ENCODE measurements at regions not wholly inside any gene's neighbourhood (a gene's known extent, or its start where the extent isn't known, plus 50 kb on each side); places are given as distances from the start of the nearest gene placed in this dataset.
"Not testable (repeated sequence)": the region's sequence is repeated elsewhere in the genome, so short reads cannot be mapped to it uniquely, and the experiment has no call there.

- peaks cover 3% of the 10 kb centered on the region for H3K27me3 Mint-ChIP-seq
- H3K27ac Mint-ChIP-seq: no peak overlapping the region
- H3K4me3 Mint-ChIP-seq: no peak overlapping the region
- no peaks in the 10 kb centered on the region for H3K4me1 Mint-ChIP-seq
- DNase-seq (ENCODE audit: low spot score in 2 of 2) (no peak), ATAC-seq (ENCODE audit: low read depth) (no peak)
- no peaks in the 10 kb centered on the region for H3K9me3 Mint-ChIP-seq
- no peaks in the 10 kb centered on the region for H3K36me3 Mint-ChIP-seq
Observed at GRCh38 chr10:34957531-34957930, 132.6 kb downstream of the CUL2 start.

- no peak overlapping the region for H3K4me3 Mint-ChIP-seq
- ATAC-seq (ENCODE audit: low read depth) (no peak), DNase-seq (ENCODE audit: low spot score in 2 of 2) (no peak)
- H3K27ac Mint-ChIP-seq: peak overlapping the region; percentile 45
- H3K27me3 Mint-ChIP-seq: peaks cover 4% of the 10 kb centered on the region
- H3K9me3 Mint-ChIP-seq: peaks cover 1% of the 10 kb centered on the region
- H3K4me1 Mint-ChIP-seq: peaks cover 2% of the 10 kb centered on the region
- no peaks in the 10 kb centered on the region for H3K36me3 Mint-ChIP-seq
Observed at GRCh38 chr10:34956756-34957155, 133.4 kb downstream of the CUL2 start.

- Mint-ChIP-seq H3K36me3 (no peaks in the 10 kb centered on the region), H3K27ac (no peak overlapping the region), H3K4me3 (no peak overlapping the region), H3K27me3 (peaks cover 4% of the 10 kb centered on the region), H3K9me3 (peaks cover 1% of the 10 kb centered on the region), H3K4me1 (peaks cover 2% of the 10 kb centered on the region)
- DNase-seq (ENCODE audit: low spot score in 2 of 2) (no peak), ATAC-seq (ENCODE audit: low read depth) (no peak)
Observed at GRCh38 chr10:34955391-34955790, 134.8 kb downstream of the CUL2 start.

- peaks cover 1% of the 10 kb centered on the region for H3K9me3 Mint-ChIP-seq
- H3K27me3 Mint-ChIP-seq: peaks cover 3% of the 10 kb centered on the region
- H3K4me1 Mint-ChIP-seq: peaks cover 2% of the 10 kb centered on the region
- no peak for ATAC-seq (ENCODE audit: low read depth)
- no peak overlapping the region for H3K4me3 Mint-ChIP-seq
- no peak for DNase-seq (ENCODE audit: low spot score in 2 of 2)
- no peaks in the 10 kb centered on the region for H3K36me3 Mint-ChIP-seq
- no peak overlapping the region for H3K27ac Mint-ChIP-seq
Observed at GRCh38 chr10:34954142-34954541, 136.0 kb downstream of the CUL2 start.

GRCh38 chr10:34951263-34951887 lies 136.3 kb upstream of the PARD3 start:
- not testable (repeated sequence) for H3K4me1 Mint-ChIP-seq; H3K4me3 Mint-ChIP-seq; H3K27me3 Mint-ChIP-seq; H3K9me3 Mint-ChIP-seq; H3K36me3 Mint-ChIP-seq; H3K27ac Mint-ChIP-seq; ATAC-seq (ENCODE audit: low read depth); DNase-seq (ENCODE audit: low spot score in 2 of 2)

GRCh38 chr10:34945951-34946522 lies 130.9 kb upstream of the PARD3 start:
- H3K27ac Mint-ChIP-seq; H3K36me3 Mint-ChIP-seq; H3K9me3 Mint-ChIP-seq; H3K27me3 Mint-ChIP-seq; H3K4me1 Mint-ChIP-seq; DNase-seq (ENCODE audit: low spot score in 2 of 2); H3K4me3 Mint-ChIP-seq; ATAC-seq (ENCODE audit: low read depth): not testable (repeated sequence)

- no peak overlapping the region for H3K4me3 Mint-ChIP-seq
- DNase-seq (ENCODE audit: low spot score in 2 of 2) (no peak), ATAC-seq (ENCODE audit: low read depth) (no peak)
- H3K36me3 Mint-ChIP-seq: no peaks in the 10 kb centered on the region
- no peaks in the 10 kb centered on the region for H3K9me3 Mint-ChIP-seq
- H3K4me1 Mint-ChIP-seq: no peaks in the 10 kb centered on the region
- peaks cover 2% of the 10 kb centered on the region for H3K27me3 Mint-ChIP-seq
- H3K27ac Mint-ChIP-seq: no peak overlapping the region
Observed at GRCh38 chr10:34941471-34942357, 126.6 kb upstream of the PARD3 start.

GRCh38 chr10:34940436-34940835 lies 125.3 kb upstream of the PARD3 start:
- H3K36me3 Mint-ChIP-seq: no peaks in the 10 kb centered on the region
- DNase-seq (ENCODE audit: low spot score in 2 of 2) (no peak), ATAC-seq (ENCODE audit: low read depth) (no peak)
- H3K27me3 Mint-ChIP-seq: no peaks in the 10 kb centered on the region
- no peak overlapping the region for H3K27ac Mint-ChIP-seq
- no peak overlapping the region for H3K4me3 Mint-ChIP-seq
- peaks cover 3% of the 10 kb centered on the region for H3K9me3 Mint-ChIP-seq
- H3K4me1 Mint-ChIP-seq: no peaks in the 10 kb centered on the region

GRCh38 chr10:34938399-34938670 lies 123.2 kb upstream of the PARD3 start:
- Mint-ChIP-seq H3K27me3 (no peaks in the 10 kb centered on the region), H3K4me3 (no peak overlapping the region), H3K4me1 (no peaks in the 10 kb centered on the region), H3K36me3 (no peaks in the 10 kb centered on the region), H3K27ac (no peak overlapping the region), H3K9me3 (peaks cover 3% of the 10 kb centered on the region)
- DNase-seq (ENCODE audit: low spot score in 2 of 2) (no peak), ATAC-seq (ENCODE audit: low read depth) (no peak)

GRCh38 chr10:34937643-34938398 lies 122.7 kb upstream of the PARD3 start:
- not testable (repeated sequence) for H3K36me3 Mint-ChIP-seq; H3K27me3 Mint-ChIP-seq; H3K27ac Mint-ChIP-seq; H3K4me1 Mint-ChIP-seq; ATAC-seq (ENCODE audit: low read depth); H3K9me3 Mint-ChIP-seq; DNase-seq (ENCODE audit: low spot score in 2 of 2); H3K4me3 Mint-ChIP-seq

- H3K36me3 Mint-ChIP-seq: no peaks in the 10 kb centered on the region
- no peaks in the 10 kb centered on the region for H3K27me3 Mint-ChIP-seq
- H3K4me1 Mint-ChIP-seq: no peaks in the 10 kb centered on the region
- H3K27ac Mint-ChIP-seq: no peak overlapping the region
- DNase-seq (ENCODE audit: low spot score in 2 of 2) (no peak), ATAC-seq (ENCODE audit: low read depth) (no peak)
- H3K9me3 Mint-ChIP-seq: peaks cover 3% of the 10 kb centered on the region
- no peak overlapping the region for H3K4me3 Mint-ChIP-seq
Observed at GRCh38 chr10:34936061-34936460, 121.0 kb upstream of the PARD3 start.

- Mint-ChIP-seq H3K4me1 (no peaks in the 10 kb centered on the region), H3K27me3 (peaks cover 1% of the 10 kb centered on the region), H3K4me3 (no peak overlapping the region), H3K27ac (no peak overlapping the region), H3K9me3 (peaks cover 3% of the 10 kb centered on the region), H3K36me3 (no peaks in the 10 kb centered on the region)
- DNase-seq (ENCODE audit: low spot score in 2 of 2) (no peak), ATAC-seq (ENCODE audit: low read depth) (no peak)
Observed at GRCh38 chr10:34933676-34934075, 118.6 kb upstream of the PARD3 start.

GRCh38 chr10:34932235-34932634 lies 117.1 kb upstream of the PARD3 start:
- ATAC-seq (ENCODE audit: low read depth) (no peak), DNase-seq (ENCODE audit: low spot score in 2 of 2) (no peak)
- no peaks in the 10 kb centered on the region for H3K4me1 Mint-ChIP-seq
- peaks cover 1% of the 10 kb centered on the region for H3K27me3 Mint-ChIP-seq
- no peak overlapping the region for H3K27ac Mint-ChIP-seq
- H3K4me3 Mint-ChIP-seq: no peak overlapping the region
- H3K36me3 Mint-ChIP-seq: no peaks in the 10 kb centered on the region
- peaks cover 3% of the 10 kb centered on the region for H3K9me3 Mint-ChIP-seq

GRCh38 chr10:34931216-34931615 lies 116.1 kb upstream of the PARD3 start:
- no peak overlapping the region for H3K4me3 Mint-ChIP-seq
- H3K27me3 Mint-ChIP-seq: peaks cover 3% of the 10 kb centered on the region
- DNase-seq (ENCODE audit: low spot score in 2 of 2) (no peak), ATAC-seq (ENCODE audit: low read depth) (no peak)
- H3K9me3 Mint-ChIP-seq: peaks cover 7% of the 10 kb centered on the region
- H3K4me1 Mint-ChIP-seq: no peaks in the 10 kb centered on the region
- no peak overlapping the region for H3K27ac Mint-ChIP-seq
- no peaks in the 10 kb centered on the region for H3K36me3 Mint-ChIP-seq
